HG02943 (cell line): ENCODE measurements at regions not wholly inside any gene's neighbourhood (a gene's known extent, or its start where the extent isn't known, plus 50 kb on each side); places are given as distances from the start of the nearest gene placed in this dataset.
"Not testable (repeated sequence)": the region's sequence is repeated elsewhere in the genome, so short reads cannot be mapped to it uniquely, and the experiment has no call there.

Experiments
- ATAC-seq: cut with Tn5 transposase; IDR thresholded peaks from one replicate; pipeline ENCODE4 v1.9.1; 2021; ENCODE audit warnings: mild to moderate bottlenecking, low read depth, moderate library complexity; ENCODE audit not compliant: unreplicated experiment

DNA sequence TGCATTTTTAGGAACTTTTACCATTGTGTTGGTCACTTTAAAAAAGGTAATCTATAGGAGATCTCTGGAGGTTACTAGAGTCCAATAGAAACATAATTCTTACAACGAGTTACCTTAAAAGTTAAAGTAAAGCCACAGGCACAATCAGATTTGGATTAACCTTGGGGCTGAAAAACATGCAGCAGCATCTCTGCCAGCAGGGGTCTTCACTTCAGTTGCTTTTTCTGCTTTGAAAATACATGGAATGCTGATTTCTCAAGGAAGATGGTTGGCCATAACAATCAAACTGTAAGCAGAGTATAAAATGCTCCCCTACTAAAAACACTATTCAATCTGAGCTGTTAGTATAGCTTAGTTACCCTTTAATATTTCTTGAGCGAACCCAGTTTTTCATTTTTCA lies 1072.3 kb upstream of the PCDH10 start:
- ATAC-seq, result no peak

DNA sequence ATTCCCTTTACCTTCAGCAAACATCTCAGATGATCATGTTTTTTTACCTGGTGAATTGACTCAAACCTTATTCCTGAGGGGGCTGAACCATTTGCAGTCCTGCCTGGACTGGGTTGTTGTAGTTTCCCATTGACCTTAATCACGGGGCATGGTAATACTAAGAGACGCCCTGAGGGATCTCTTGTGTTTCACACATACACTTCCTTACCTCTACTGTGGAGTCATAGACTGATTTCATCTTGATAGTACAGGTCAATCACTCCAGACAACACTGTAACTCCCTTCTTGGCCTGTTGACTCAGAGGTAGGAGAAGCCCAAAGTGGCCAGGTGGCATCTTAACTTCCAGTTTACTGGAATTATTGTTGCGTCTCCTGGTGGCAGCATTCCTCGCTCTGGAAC lies 1064.0 kb upstream of the PCDH10 start:
- no peak for ATAC-seq

DNA sequence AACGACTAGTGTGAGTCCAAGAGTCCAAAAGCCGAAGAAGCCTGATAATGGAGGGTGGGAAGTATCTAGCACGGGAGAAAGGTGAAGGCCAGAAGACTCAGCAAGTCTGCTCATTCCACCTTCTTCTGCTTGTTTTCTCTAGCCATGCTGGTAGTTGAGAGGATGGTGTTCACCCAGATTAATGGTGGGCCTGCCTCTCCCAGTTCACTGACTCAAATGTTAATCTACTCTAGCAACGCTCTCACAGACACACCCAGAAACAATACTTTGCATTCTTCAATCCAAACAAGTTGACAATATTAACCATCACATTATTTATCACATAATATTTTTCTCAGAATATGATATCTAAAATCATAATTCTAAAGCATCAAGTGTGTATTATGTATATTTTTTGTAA lies 1055.1 kb upstream of the PCDH10 start:
- no peak for ATAC-seq

DNA sequence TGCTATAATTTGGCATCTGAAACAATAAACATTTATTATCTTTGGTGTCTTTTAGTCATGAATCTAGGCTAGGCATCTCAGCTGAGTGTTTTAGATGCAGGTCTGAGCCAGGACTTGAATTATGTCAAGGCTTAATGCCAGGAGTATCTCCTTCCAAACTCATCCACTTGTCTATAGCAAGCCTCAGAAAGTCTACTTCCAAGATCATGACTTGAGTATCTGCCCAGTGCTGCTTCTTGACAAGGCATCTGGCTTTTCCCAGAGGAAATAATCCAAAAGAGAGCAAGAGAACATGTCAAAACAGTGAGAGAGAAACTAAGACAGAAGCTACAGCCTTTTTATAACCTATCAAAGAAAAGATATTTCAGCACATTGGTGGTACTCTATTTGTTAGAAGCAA lies 1052.1 kb upstream of the PCDH10 start:
- ATAC-seq, result no peak

DNA sequence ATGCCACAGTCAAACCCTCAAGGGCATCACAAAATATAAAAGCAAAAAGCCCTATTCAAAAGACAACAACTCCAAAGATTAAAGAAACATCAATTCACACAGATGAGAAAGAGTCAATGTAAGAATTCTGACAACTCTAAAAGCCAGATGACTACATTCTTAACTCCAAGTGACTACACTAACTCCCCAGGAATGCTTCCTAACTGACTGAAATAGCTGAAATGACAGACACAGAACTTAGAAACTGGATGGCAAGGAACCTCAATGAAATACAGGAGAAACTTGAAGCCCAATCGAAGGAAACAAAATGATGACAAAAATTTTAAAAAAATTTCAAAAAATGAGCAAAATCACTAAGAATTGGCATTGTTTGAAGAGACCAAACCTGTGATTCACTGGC lies 1047.6 kb upstream of the PCDH10 start:
- ATAC-seq, result no peak

DNA sequence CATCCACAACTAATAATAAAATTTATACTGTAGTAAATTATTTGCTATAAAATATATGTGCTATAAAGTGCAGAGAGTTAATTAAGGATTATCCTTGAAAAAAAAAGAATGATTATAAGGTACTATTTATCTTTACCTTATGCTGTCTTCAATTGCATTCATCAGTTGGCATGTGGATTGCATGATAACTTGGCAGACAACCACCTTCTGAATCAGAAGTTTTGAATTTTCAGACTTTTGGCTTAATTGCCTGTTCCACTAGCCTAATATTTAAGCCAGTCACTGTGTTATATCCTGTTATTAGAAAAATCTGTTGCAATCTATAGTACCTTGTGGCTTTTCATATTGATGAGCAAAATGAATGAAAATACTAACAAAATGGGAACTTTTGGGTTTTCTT lies 1040.3 kb upstream of the PCDH10 start:
- no peak for ATAC-seq

DNA sequence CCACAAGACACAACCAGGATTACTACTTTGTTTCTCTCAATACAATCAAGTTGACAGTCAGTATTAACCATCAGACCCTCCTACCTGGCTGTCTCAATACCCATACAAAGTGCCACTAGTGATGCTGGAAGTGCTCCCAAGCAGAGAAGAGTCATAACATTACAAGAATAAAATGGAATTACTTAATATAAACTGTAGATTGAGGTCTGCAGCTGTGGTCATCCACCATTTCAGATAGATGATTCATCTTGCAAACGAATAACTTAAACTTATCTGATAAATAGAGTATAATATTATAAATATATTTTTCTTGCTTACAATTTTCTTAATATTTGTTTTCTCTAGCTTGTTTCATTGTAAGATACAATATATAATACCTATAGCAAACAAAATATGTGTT lies 1034.2 kb upstream of the PCDH10 start:
- no peak for ATAC-seq

DNA sequence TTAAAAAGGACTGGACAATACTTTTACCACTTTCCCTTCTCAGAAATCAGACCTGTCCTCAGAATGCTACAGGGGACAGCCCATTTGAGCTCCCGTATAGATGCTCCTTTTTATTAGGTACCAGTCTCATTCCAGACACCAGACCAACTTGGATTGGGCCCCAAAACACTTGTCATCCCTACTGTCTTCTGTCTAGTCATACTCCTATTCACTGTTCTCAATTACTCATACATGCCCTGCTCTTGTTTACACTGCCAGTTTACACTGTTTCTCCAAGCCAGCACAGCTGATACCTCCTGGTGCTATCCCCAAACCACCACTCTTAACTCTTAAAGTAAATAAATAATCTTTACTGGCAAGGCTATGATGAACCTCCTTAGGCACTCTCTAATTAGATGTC lies 1026.4 kb upstream of the PCDH10 start:
- not testable (repeated sequence) for ATAC-seq

DNA sequence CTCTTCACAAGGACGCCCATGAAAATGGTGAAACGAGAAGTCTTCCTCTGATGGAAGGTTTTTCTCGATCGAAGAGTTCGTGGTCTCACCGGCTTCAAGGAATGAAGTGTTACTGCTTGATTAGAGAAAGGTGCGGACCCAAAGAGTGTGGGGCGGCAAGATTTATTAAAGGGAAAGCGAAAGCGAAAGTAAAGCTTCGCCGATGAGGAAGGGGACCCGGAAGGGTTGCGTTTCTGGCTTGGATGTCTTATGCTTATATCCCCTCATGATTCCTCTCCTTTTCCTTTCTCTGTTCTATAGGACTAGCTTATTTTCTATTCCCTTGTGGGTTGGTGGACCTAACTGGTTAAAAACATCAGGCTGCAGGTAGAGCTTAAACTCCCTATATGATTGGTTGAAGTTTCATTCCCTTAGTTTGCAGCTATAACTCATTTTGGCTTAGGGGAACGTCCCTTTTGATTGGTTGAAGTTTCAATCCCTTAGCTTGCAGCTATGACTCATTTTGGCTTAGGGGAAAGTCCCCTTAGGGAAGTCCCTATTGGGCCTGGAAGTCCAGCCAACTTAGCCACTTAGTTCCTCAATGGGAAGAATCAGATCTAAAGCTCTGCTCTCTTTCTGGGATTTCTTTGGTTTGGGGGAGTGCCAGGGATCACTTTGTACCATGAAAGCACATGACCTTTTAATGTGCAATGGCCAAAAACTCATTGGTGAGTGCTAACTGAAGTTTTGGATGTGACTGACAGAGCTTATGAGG lies 1025.0 kb upstream of the PCDH10 start:
- ATAC-seq, result peak; percentile 61

DNA sequence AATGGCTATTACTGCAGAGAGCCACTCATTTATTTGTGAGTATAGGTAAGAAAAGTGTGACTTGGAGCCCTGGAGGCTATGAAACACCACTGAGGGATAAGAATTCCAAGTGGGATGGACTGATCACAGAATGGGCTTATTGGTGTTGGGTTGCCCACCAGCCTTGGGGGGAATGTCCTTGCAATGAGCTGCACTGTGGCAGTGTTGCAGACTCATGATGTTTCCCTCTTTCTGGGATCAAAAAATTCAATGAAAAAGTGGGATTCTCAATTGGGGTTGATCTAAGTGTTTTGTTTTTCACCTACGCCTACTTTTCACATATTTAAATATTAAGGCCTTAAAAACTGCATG lies 1024.5 kb upstream of the PCDH10 start:
- ATAC-seq, result no peak

DNA sequence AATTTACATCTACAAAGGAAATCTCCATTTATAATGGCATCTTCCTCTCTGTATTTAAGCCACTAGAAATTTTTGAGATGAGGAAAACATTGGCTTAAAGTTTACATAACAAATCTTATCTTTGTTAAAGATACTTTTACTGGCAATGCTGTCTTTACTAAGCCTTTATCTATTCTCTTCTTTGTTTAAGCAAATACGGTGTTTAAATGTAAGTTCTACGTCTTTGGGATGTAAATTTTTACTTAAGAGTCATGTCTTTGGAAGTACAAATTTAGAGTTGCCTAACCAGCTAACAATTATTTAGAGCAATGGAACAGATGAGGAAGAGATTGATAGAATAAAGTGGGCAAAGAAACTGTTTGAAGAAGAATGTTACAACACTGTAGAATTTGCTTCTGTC lies 1024.0 kb upstream of the PCDH10 start:
- ATAC-seq, result no peak

DNA sequence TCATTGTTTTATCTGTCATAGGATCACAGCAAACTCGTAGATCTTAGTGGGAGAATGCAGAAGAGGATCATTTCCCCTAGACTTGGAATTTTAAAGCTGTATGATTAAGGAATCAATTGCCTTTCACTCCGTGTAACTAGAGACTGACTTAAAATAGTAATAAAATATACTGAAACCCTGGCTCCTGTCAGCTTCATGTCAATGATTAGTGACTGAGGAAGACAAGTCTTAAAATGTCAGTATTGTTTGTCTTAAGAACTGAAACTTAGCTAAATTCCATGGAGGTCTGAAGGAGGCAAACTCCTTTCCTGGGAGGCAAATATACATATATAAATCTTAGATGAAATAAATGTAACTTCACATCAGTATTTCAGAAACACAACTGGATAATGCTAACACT lies 1016.7 kb upstream of the PCDH10 start:
- ATAC-seq, result no peak

DNA sequence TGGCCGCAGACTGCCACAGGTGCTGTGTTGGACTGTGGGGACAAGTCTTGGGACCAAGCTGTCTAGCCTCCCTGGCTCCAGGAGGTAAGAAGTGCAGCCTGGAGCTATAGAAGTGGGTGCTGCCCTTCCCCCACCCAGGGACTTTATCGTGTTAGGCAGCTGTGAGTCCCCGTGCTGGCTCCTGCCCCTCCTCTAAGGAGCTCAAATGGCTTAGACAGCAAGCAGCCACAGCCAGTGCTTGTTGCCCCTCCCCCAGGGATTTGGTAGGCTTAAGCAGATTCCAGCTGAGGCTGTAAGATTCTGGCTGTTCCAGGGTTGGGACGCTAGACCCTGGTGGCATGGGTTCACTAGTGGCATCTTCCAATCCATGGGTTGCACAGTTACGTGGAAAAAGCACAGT lies 979.4 kb upstream of the PCDH10 start:
- ATAC-seq, result no peak

DNA sequence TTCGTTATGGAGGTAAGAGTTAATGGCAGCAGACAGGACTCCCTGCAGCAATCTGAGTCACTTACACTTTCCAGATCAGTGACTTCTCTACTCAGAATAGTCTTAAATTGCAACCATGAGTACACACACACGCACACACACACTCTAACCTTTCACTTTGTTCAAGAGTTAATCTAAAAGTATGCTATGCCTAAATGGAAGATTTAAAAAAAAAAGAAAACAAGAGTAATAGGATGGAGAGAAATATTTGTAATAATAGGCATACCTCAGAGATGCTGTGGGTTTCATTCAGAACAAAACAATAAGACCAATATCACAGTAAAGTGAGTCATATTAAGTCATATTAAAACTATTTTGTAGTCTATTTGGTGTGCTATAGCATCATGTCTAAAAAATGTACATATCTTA lies 969.1 kb upstream of the PCDH10 start:
- no peak for ATAC-seq

DNA sequence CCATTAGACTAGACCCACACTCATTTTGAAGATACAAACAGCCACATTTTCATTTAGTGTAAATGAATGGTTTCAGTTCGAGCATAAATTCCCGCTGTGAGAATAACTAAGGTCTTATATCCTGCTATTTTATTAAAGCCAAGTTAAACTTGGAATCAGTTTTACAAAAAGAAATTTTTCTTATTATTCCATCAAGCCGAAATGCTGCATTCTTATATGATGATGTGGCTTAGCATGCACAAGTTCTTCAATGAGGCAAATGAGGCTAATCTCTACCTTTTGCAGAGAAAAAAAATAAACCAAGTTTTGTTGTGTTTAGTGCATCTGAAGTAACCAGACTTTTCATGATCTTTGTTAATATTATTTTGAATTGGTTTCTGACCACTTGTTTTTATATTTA lies 953.9 kb upstream of the PCDH10 start:
- no peak for ATAC-seq

DNA sequence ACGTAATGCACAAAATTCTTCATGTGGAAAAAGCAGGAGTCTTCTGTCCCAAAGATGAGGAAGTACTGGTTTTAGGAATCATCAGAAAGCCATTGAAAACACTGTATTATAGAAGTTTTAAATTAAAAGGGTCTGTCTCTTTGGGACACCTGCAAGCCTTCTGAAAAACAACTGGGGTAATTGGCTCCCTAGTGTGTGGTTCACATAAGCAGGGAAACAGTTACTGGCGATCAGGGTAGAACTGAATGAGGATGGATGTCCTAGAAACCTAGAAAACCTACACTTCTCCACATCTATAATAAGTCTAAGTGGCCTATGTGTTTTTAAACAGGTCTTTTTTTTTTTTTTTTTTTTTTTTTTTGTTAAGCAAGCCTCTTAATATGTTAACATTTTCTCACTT lies 945.5 kb upstream of the PCDH10 start:
- no peak for ATAC-seq

DNA sequence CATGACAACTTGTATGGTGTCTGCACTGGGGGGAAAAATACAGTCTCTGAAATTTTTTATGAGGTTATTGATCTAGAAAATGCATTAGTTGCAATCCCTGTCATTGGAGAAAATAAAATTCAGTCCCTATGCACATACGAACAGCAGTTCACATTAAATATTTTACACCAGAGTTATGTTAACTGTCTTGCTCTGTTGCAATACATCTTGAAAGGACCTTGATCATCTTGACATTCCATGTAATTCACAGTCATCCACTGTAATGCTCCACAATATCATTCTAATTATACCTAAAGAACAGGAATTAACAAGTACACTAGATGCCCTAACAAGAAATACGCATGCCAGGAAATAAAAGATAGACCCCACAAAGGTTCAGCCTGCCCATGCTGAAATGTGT lies 934.6 kb upstream of the PCDH10 start:
- ATAC-seq, result no peak

DNA sequence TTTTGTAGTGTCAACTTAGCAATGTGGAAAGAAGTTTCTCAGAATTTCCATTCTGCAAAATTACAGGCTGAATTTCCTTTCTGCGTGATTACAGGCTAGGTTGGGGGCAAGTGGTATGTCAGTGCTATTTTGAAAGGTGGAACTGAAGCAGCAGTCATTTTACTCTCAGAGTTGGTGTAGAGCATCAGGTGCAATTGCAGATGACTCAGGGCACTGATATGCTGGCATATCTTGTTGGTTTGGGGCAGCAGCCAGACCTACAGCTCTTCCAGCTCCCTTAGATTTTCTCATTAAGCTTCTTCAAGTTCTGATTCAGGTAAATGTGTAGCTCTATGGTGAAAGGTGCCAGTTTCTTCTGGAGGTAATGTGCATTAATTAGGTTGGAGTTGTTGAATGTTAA lies 930.7 kb upstream of the PCDH10 start:
- ATAC-seq, result no peak

DNA sequence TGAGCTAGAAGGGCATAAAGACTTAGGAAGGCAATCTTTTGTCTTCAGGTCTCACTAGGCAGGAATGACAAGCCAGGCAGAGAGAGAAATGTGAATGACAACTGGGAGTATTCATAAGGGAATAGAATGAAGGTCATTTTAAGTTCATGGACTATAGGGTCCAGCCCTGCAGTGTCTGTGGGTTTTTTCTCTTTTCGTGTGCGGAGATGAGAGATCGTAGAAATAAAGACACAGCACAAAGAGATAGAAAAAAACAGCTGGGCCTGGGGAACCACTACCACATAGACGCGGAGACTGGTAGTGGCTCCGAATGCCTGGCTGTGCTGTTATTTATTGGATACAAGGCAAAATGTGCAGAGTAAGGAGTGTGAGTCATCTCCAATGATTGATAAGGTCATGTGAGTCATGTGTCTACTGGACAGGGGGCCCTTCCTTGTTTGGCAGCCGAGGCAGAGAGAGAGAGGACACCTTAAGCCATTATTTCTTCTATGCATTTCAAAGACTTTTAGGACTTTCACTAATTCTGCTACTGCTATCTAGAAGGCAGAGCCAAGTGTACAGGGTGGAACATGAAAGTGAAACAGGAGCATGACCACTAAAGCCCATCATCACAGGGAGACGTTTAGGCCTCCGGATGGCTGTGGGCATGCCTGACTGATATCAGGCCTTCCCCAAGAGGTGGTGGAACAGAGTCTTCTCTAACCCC lies 921.8 kb upstream of the PCDH10 start:
- ATAC-seq, result no peak

DNA sequence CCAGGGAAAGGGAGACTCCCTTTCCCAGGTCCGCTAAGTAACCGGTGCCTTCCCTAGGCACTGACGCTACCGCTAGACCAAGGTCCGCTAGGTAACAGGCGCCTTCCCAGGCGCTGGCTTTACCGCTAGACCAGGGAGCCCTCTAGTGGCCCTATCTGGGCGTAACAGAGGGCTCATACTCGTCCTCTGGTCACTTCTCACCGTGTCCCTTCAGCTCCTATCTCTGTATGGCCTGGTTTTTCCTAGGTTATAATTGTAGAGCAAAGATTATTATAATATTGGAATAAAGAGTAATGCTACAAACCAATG lies 921.3 kb upstream of the PCDH10 start:
- not testable (repeated sequence) for ATAC-seq

DNA sequence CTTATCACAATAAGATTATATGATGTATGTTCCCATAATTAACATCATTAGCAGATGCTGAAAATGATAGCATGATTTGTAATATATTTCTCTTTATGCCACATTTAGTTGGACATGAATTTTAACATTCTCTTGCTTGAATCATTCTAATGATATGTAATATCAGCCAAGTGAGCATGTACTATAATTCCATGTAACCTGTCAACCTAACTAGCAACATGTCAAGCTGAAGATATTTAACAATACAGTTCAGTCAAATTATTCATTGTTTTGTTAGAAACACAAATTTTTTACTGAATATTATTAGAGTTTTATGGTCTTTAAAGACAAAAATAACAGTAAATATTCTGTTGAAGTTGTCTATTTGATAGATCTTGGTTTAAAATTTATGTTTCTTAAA lies 920.4 kb upstream of the PCDH10 start:
- no peak for ATAC-seq

DNA sequence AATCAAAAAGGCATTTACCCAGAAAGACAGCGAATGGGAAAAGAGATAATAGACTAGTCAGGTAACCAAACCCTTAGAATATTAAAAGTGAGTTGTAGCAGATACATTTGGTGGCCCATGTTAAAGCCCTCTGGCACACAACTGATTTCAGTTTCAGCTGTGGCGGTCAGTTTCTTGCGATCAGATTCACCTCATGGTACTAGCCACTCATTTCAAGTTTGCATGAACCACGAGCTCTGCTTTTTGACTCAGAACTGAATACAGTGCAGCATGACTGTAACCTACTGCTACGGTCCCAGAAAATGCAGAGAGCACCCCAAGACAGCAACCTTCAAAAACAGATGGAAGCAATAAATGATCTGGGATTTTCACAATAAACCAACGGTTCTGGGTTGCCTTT lies 919.1 kb upstream of the PCDH10 start:
- ATAC-seq, result no peak

DNA sequence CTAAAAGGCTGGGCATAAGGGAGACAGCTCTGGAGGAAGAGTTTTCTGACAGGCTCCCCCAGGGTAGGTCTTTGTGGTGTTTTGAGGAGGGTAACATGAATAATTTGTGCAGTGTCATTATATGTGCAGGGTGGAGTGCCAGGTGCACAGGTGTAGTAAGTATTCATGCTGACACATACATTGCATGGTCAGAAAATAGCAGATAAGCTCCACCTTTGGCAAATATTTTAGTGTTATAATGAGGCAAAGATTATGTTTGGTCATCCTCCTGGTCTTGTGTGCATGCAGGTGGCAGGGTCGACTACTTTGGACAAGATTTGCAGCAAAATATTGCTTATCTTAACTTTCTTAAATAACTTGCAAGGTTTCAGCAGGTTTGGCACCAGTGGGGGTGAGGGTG lies 910.4 kb upstream of the PCDH10 start:
- ATAC-seq, result no peak
